ENCODE measurements at regions not wholly inside any gene's neighbourhood (a gene's known extent, or its start where the extent isn't known, plus 50 kb on each side); places are given as distances from the start of the nearest gene placed in this dataset.

DNA sequence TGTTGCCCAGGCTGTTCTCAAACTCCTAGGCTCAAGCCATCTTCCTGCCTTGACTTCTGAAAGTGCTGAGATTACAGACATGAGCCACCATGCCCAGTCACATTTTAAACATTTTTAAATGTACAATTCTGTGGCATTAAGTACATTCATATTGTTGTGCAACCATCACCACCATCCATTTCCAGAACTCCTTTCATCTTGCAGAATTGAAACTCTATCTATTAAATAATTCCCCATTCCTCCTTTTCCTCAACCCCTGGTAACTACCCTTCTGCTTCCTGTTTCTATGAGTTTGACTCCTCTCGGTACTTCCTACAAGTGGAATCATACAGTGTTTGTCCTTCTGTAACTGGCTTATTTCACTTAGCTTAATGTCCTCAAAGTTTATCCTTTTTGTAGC is 103.8 kb upstream of the NAA20 start:
- H3K27ac ChIP-seq (replicated peaks), result no peak overlapping the region
- TF ChIP-seq, protein P1, sequence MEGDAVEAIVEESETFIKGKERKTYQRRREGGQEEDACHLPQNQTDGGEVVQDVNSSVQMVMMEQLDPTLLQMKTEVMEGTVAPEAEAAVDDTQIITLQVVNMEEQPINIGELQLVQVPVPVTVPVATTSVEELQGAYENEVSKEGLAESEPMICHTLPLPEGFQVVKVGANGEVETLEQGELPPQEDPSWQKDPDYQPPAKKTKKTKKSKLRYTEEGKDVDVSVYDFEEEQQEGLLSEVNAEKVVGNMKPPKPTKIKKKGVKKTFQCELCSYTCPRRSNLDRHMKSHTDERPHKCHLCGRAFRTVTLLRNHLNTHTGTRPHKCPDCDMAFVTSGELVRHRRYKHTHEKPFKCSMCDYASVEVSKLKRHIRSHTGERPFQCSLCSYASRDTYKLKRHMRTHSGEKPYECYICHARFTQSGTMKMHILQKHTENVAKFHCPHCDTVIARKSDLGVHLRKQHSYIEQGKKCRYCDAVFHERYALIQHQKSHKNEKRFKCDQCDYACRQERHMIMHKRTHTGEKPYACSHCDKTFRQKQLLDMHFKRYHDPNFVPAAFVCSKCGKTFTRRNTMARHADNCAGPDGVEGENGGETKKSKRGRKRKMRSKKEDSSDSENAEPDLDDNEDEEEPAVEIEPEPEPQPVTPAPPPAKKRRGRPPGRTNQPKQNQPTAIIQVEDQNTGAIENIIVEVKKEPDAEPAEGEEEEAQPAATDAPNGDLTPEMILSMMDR (IDR thresholded peaks at IDR 0.05; ENCODE audit: insufficient read depth, low read length), result no peak
- TF ChIP-seq GABPA (IDR thresholded peaks at IDR 0.05; ENCODE audit: low read depth), result no peak
- TF ChIP-seq, protein P2, sequence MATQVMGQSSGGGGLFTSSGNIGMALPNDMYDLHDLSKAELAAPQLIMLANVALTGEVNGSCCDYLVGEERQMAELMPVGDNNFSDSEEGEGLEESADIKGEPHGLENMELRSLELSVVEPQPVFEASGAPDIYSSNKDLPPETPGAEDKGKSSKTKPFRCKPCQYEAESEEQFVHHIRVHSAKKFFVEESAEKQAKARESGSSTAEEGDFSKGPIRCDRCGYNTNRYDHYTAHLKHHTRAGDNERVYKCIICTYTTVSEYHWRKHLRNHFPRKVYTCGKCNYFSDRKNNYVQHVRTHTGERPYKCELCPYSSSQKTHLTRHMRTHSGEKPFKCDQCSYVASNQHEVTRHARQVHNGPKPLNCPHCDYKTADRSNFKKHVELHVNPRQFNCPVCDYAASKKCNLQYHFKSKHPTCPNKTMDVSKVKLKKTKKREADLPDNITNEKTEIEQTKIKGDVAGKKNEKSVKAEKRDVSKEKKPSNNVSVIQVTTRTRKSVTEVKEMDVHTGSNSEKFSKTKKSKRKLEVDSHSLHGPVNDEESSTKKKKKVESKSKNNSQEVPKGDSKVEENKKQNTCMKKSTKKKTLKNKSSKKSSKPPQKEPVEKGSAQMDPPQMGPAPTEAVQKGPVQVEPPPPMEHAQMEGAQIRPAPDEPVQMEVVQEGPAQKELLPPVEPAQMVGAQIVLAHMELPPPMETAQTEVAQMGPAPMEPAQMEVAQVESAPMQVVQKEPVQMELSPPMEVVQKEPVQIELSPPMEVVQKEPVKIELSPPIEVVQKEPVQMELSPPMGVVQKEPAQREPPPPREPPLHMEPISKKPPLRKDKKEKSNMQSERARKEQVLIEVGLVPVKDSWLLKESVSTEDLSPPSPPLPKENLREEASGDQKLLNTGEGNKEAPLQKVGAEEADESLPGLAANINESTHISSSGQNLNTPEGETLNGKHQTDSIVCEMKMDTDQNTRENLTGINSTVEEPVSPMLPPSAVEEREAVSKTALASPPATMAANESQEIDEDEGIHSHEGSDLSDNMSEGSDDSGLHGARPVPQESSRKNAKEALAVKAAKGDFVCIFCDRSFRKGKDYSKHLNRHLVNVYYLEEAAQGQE (IDR thresholded peaks at IDR 0.05; ENCODE audit: insufficient replicate concordance, low read depth), result no peak
- TF ChIP-seq SPI1 (IDR thresholded peaks at IDR 0.05; ENCODE audit: borderline replicate concordance, low read depth), result no peak
- TF ChIP-seq POLR2AphosphoS5 (IDR thresholded peaks at IDR 0.05; ENCODE audit: low read depth), result no peak
- DNase-seq (ENCODE audit: low read depth in 1 of 2, low spot score in 1 of 2), result no peak
- no peak overlapping the region for H3K4me3 ChIP-seq (replicated peaks; ENCODE audit: insufficient read depth, low read length)
- H3K27me3 ChIP-seq (ENCODE audit: insufficient read depth, poor library complexity, severe bottlenecking), result no peaks in the 10 kb centered on the region

DNA sequence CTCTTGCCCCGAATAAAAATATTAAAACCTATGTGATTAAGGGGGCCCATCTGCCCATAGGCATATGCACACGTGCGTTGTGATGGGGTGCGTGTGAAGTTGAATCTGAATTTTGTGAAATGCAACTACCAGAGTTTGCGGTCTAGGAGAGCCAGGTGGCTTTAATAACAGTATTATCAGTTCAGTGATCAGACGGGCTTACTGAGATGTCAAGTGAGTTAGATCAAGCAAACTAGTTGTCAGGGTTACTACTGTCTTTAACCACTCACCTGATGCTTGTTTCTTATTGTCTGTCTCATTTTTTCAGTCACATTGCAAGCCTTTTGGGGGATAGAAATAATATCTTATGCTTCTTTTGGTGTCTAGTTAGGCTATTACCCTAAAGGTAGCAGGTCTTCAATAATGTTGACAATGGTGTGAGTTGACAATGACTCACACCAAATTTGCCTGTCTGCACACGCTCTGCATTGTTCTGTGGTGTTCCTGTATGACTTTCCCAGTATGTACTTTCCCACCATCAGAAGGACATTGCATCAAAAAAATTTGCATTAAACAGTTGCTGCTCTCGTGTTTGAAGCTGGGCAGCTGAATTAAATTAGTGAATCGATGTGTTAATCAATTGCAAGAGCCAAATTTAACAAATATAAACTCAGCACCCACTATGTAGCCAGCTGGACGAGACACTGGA is 103.1 kb upstream of the NAA20 start:
- no peak for DNase-seq (ENCODE audit: low read depth in 1 of 2, low spot score in 1 of 2)
- H3K27ac ChIP-seq (replicated peaks), result no peak overlapping the region

DNA sequence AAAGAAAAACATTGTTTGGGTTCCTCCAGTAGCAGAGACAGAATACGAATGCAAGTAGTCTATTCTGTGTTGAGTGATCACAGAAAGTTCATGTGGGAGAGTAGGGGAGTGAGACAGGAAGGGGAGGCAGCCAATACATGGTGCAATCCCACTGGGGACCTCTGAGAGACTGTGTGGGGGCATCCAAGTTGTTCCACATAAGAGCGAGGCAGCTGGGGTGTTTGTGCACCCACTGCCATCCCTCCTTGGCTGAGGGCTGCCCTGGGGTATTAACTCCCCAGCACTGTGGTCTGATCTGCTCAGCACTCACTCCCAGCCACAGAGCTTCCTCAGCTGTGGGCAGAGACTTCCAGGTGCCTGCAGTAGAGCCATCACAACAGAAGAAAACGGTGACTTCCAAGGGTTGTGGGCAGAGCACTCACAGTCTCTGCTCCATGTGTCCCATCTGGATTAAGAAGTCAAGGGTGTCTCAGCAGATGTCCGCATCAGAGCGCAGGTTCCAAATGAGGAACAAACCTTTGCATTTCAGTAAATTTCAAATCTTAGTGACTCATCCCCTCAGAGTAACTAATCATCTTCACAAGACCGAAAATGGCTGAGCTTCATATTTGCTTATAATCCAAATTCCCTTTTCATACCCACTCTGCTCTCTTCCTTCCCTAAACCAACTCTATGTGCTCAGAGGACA is 101.9 kb upstream of the NAA20 start:
- TF ChIP-seq SPI1 (IDR thresholded peaks at IDR 0.05; ENCODE audit: borderline replicate concordance, low read depth) (no peak), POLR2AphosphoS5 (IDR thresholded peaks at IDR 0.05; ENCODE audit: low read depth) (peak; percentile 71; the same call in 1 of the 2 replicates)
- DNase-seq (ENCODE audit: low read depth in 1 of 2, low spot score in 1 of 2), result peak; percentile 48 to 61
- no peak overlapping the region for H3K27ac ChIP-seq (replicated peaks)
- H3K4me3 ChIP-seq (replicated peaks; ENCODE audit: insufficient read depth, low read length), result no peak overlapping the region
- no peaks in the 10 kb centered on the region for H3K27me3 ChIP-seq (ENCODE audit: insufficient read depth, poor library complexity, severe bottlenecking)

More for the DNA sequence above, 103.1 kb upstream of the NAA20 start:
- H3K4me3 ChIP-seq (replicated peaks; ENCODE audit: insufficient read depth, low read length), result no peak overlapping the region
- no peaks in the 10 kb centered on the region for H3K27me3 ChIP-seq (ENCODE audit: insufficient read depth, poor library complexity, severe bottlenecking)
- TF ChIP-seq GABPA (IDR thresholded peaks at IDR 0.05; ENCODE audit: low read depth) (no peak), SPI1 (IDR thresholded peaks at IDR 0.05; ENCODE audit: borderline replicate concordance, low read depth) (no peak), POLR2AphosphoS5 (IDR thresholded peaks at IDR 0.05; ENCODE audit: low read depth) (no peak)
- TF ChIP-seq, protein P1 (IDR thresholded peaks at IDR 0.05; ENCODE audit: insufficient read depth, low read length), result no peak
- TF ChIP-seq, protein P2 (IDR thresholded peaks at IDR 0.05; ENCODE audit: insufficient replicate concordance, low read depth), result no peak
